ENCODE measurements at regions not wholly inside any gene's neighbourhood (a gene's known extent, or its start where the extent isn't known, plus 50 kb on each side); places are given as distances from the start of the nearest gene placed in this dataset.

DNA sequence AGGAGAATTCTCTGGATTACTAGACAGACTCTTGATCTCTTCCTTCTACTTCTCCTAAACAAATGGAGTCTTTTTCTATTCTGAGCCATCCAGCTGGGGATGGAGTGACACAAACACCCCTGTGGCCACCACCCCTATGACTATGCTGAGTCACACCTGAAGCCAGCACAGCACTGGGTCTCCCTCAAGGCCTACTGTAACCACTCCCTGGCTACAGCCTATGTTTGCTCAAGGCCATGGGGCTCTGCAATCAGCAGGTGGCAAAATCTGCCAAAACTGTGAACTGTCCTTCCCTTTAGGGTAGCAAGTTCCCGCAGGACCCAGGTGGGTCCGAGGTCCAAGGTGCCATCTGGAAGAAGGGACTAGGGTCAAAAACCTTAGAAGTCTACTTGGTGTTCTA is 132.3 kb downstream of the TINAG start:
- DNase-seq = no peak

DNA sequence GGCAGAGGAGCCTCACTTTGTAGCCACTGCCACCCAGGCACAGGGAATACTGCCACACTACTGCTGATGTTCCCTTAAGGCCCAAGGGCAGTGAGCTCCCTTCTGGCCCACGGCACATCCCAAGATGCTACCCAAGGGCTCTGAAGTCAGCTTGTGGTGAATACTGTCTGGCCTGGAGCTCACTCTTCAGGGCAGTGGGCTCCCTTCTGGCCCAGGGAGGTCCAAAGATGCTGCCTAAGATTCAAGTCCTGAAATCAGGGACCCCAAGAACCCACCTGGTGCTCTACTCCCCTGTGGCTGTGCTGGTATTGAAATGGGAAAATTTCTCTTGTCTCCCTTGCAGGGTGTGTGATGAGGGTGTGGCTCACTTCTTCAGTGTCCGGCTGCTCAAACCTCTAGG is 132.8 kb downstream of the TINAG start:
- DNase-seq = no peak

DNA sequence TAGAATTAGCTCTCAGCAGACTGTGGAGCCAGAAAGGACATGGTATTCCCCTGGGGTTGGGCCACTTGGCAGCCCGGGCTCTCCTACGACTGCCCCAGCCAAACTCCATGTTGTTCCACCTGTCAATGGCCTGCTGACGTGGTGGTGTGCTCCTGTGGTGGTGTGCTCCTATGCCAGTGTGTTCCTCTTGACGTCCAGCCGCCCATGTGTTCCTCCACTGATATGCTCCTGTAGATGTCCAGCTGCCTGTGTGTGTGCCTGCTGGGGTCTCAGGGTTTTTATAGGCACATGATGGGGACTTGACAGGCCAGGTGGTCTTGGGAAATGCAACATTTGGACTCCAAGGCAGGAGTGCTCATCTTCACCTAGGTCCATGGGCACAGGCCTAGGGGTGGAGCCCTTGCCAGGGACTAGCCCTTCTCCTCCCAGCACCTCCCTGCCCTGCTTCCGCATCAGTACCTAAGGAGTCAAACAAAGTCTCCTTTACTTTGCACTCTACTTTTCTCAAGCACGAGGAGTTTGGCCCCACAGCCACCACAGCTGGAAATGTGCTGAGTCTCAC is 133.5 kb downstream of the TINAG start:
- no peak for DNase-seq

DNA sequence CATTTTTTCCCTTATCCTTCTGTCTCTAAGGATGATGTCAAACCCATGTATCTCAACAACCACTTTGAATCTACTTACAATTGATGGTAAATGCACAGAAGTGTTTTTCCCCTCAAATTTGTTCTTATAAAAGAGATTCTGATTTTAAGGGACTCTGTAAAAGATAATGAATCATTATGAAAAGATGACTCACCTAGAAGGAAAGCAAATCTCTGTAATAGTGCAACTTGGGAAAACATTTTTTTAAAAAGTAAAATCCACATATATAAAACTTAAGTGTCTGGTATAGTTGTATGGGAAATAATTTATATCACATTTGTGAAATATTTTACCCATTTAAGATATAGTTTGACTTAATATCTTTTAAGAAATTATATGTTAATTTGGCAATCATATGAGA is 137.0 kb downstream of the TINAG start:
- no peak for DNase-seq

DNA sequence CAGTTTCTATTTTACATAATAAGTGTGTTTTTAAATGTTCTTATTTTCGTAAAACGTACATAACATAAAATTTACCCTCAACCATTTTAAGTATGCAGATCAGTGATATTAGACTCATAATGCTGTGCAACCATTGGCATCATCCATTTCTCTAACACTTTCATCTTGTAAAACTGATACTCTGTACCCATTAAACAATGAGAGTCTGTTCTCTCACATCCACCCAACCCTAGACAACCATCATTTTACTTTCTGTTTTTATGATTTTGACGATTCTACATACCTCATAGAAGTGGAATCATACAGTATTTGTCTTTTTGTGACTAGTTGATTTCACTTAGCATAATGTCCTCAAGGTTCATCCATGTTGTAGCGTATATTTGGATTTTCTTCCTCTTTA is 140.4 kb downstream of the TINAG start:
- no peak for DNase-seq

DNA sequence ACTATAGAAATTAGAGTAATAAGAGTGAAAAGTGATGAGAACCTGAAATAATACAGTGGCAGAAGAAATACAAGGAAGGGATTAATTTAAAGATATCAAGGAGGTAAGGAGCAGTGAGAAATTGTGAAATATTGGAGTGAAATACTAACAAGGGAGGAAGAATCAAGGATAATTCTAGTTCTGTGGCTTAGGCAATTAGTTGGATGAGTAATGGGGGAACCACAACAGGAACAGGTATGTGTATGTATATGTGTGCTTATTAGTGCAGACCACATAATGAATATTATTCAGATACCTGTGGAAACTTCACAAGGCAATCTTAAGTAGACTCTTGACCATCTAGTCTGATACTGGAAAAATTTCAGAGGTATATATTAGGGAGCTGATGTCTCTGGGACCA is 143.3 kb downstream of the TINAG start:
- no peak for DNase-seq

DNA sequence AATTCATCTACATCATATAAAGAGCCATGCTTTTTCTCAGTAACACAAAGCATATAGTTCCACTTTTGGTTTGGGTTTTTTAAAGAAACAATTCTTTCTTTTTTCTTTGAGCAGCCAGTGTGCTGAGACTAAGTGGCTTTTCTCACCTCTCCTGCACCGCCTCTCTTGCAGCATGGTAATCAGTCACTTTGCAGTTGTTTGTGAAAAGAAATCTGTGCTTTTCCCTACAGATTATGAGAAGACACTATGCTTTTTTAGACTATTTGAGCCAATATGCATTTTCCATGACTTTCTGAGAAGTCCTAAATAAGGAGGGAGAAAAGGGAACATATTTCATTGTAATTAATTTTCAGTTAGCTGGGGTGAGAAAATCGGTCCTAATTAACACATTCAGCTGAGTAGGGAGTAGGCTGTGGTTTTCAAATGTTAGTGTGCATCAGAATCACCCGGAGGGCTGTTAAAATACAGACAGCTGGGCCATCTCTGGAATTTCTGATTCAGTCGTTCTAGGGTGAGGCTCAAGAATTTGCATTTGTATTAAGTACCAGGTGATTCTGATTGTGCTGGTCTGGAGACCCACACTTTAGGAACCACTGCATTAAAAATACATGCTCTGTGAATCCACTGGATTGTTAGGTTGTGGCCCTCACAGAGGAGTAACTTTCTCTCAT is 155.2 kb downstream of the TINAG start:
- no peak for DNase-seq

DNA sequence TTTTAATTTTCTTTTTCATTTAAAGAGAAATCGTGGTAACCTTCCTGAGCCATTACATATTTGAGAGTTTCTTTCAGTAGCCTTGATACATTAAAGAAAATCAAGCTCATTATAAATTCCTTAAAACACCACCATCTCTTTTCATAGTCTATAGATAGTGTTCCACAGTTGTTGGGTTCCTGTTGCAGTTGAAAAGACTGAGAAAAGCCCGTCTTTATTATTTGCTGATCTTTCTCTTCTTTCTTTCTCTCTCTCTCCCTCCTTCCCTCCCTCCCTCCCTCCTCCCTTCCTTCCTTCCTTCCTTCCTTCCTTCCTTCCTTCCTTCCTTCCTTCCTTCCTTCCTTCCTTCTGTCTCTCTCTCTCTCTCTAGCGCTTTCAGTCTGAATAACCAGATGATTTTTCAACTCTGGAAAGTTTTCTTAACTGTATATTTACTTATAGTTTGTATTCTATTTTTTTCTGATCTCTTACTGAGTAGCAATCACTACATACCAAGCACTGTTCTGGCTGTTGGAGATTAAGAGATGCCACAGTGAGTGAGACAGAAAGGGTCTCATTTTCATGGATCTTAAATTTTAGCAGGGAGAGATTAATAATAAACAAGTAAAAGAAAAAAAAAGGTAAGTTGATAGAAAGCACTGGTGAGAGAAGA is 157.5 kb downstream of the TINAG start:
- no peak for DNase-seq

DNA sequence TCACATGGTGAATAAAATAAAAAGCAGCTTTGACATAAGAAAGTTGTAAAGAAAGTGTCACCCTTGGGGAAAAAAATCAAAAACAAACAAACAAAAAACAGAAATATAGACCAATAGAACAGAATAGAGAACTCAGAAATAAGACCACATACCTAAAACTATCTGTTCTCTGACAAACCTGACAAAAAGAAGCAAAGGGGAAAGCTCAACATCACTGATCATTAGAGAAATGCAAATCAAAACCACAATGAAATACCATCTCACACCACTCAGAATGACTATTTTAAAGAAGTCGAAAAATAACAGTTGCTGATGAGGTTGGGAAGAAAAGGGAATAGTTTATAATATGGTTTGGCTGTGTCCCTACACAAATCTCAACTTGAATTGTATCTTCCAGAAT is 159.1 kb downstream of the TINAG start:
- no peak for DNase-seq

DNA sequence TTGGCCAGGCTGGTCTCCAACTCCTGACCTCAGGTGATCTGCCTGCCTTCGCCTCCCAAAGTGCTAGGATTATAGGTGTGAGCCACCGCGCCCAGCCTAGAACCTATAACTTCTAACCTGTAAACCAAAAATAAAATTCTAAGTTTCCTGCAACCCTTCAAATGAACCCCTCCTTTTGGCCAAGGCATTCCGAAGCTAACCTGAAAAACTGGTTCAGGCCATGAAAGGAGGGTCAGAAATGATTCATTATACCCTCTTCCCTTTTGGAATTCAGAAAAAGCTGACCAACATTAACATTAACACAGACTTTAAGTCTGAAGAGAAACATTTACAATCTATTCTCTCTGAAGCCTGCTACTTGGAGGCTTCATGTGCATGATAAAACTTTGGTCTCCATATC is 165.1 kb downstream of the TINAG start:
- no peak for DNase-seq

DNA sequence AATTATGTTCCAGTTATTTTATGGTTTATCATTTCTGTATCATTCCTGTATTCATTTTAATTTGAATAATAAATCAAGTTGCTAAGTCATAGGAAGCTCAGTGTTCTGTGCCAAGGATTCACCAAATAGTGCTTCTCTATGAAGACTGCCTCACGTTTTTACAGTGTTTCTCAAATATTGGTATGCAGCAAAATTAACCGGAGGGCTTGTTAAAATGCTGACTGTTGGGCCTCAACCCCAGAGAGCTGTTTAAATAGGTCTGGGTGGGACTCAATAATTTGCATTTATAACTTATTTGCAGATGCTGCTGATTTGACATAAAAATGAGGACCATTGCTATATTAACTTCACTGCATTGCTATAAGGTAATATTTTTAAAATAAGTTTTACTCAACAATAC is 166.7 kb downstream of the TINAG start:
- DNase-seq = no peak

DNA sequence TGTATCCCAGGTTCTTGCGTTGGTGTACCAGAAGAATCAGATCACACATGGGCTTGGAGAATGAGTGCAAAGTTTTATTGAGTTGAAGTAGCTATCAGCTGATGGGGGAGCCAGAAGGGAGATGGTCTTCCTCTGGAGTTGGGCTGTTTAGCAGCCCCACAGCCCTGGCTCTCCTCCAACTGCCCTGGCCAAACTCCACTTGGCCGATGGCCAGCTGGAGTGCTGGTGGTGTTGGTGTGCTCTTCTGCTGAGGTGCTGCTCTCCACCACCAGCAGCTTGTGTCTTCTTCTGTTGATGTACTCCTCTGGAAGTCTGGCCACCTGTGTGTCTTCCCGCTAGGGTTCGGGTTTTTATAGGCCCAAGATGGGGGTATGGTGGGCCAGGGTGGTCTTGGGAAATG is 172.8 kb downstream of the TINAG start:
- no peak for DNase-seq

DNA sequence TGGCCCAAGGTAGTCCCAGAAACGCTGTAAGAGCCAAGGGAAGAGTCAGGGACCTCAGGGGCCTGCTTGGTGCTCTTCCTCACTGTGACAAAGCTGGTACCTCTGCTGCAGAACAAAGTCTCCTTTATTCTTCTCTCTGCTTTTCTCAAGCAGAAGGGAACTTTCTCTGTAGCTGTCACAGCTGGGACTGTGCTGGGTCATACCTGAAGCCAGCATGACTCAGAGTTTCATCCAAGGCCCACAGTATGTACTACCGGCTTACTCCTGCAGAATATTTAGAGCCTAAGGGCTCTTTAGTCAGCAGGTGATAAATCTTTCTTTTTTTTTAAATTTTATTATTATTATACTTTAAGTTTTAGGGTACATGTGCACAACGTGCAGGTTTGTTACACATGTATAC is 183.2 kb downstream of the TINAG start:
- no peak for DNase-seq

DNA sequence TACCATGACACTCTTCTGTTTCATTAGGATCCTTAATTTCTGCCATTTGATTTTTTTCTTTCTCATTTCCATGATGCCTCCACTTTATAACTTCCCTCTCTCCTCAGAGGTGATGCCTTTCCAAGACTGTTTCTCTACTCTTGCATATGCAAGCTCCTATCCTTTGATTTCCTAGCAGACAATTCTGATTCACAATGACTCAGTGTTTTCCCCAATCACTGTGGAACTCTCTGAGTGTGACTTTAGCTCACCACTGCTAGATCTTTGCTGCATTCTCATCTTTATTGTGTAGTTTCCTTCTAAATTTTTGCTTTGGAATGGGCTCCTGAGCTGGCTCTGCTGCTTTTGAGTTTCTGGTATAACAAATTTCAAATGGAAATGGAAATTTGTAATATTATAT is 184.9 kb downstream of the TINAG start:
- no peak for DNase-seq

DNA sequence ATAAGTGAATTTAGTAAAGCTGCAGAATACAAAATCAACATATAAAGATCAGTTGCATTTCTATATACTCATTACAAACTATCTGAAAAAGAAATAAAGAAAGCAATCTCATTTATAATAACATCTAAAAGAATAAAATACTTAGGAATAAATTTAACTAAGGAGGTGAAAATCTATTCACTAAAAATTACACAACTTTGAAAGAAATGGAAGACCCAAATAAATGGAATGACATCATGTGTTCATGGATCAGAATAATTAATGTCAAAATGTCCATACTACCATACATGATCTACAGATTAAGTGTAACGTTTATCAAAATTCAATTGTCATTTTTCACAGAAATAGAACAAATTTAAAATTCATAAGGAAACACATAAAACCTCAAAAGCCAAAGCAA is 194.9 kb downstream of the TINAG start:
- no peak for DNase-seq

DNA sequence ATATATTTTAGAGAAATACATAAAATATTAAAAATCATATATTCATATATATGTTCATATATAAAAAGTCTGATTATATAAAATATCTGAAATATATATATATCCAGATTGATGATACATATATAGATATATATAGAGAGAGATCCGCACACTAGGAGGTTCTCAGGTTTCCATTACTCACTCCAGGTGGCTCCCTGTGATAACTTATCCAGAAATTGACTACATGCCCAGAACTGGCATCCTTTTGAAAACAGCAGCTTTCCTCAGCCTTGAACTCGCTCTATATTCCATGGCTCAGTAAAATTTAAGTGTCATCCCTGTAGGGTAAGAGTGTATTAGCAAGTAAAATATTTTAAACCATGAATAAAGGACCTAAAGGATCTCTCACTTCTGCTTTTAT is 206.8 kb downstream of the TINAG start:
- DNase-seq = no peak

DNA sequence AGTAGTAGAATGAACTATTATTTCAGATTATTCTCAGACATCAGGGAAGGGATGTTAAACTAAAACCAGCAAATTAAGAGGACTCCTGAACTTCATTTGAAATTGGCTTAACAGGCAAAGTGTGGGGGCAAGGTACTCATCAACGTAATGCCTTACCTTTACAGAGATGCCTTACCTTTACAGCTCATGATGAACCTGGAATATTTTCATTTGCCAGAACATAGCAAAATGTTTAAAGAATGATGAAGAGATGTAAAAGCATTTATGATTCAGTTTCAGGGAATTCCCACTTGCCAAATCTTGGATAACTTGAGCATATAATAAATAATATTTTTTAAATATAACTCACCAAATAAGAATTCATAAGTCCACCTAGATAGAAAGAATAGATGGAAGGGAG is 207.5 kb downstream of the TINAG start:
- no peak for DNase-seq

DNA sequence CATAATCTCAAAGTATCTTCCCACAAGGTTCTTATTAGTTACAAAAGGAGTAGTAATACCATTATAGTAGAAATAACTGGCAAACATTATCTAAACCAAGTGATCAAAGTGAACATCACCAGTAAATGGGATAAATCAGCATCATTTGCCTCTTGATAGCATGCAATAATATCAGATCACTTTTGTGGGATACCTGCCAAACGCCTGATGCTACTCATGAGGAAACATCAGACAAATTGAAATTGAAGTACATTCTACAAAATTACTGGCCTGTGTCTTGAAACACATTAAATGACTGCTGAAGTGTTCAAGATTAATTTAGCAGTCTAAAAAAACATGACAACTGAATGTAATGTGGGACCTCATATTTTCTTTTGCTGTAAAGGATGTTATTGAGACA is 208.1 kb downstream of the TINAG start:
- DNase-seq = no peak

DNA sequence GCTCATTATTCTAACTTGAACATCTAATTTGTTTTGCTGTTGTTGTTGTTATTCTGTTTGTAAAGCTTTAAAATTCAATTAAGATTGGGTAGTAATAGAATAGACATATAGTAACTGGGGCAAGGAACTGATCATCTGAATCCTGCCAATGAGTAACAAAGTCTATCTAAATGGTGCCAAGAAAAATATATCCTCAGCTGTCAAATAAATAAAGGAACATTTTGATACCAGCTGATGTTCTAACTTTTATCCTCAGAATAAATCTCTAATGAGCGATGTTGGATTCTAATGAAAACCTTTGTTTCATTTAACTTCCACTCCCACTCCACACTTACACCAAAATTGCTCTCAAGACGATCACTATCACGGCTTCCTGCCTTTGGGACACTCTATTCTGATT is 210.9 kb downstream of the TINAG start:
- no peak for DNase-seq

DNA sequence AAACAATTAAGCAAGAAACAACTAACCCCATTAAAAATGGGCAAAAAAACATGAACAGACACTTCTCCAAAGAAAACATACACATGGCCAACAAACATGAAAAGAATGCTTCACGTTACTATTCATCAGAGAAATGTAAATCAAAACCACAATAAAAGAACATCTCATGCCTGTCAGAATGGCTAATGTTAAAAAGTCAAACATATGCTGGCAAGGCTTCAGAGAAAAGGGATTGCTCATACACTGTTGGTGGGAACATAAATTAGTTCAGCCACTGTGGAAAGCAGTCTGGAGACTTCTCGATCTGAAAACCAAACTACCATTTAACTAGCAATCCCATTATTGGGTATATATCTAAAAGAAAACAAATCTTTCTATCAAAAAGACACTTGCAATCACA is 217.5 kb downstream of the TINAG start:
- no peak for DNase-seq

DNA sequence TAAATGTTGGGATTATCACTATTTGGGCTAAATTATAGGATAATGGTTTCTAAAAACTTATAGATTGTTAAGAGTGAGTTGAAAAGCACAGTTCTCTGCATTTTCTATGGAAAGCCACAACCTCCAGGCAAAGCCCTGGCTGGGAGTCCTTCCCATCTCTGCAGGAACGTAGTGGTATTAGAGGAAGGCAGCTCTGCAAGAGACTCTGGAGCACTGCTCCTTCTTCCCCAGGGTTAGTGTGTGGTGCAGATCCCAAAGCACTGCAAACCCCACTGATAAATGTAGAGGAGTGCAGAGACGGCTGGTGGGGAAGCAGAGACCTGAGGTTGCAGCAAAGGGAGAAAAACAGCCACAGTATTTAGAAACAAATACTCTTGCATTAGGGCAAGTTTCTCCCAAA is 225.3 kb downstream of the TINAG start:
- DNase-seq = no peak

DNA sequence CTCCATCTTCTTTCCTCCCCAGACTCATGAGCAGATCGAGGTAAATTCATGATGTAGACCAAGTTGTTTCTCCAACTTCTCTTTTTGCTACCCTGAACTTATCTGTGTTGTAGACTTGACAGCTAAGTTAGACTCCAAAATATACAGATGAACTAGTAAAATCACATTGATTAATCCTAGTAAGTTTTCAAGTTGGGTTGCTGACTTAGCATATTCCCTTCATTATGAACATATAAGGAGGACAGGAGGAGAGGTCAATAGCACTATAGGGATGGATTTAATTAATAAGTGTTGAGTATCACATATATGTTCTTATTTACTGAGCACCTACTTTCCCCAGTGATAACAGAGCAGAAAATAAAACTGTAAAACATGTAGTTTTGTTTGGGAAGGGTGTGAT is 227.3 kb downstream of the TINAG start:
- DNase-seq = no peak

DNA sequence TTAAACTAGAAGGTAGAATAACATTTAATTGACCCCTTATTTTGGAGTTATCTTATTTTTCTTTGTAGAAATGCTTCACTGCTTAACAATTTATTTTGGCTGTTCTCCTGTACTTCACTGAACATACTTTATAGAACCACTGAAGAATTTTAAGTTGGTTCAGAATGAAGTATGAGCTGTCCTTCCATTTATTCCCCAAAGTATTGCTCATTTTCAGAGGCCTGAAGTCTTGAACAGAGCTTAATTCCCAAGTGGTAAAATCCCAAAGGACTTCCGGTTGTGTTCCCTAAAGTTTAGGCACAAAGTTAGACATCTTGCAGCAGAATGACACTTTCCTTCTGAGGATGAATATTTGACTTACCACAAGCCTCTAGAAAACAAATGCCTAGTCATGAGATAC is 233.3 kb downstream of the TINAG start:
- DNase-seq = no peak

DNA sequence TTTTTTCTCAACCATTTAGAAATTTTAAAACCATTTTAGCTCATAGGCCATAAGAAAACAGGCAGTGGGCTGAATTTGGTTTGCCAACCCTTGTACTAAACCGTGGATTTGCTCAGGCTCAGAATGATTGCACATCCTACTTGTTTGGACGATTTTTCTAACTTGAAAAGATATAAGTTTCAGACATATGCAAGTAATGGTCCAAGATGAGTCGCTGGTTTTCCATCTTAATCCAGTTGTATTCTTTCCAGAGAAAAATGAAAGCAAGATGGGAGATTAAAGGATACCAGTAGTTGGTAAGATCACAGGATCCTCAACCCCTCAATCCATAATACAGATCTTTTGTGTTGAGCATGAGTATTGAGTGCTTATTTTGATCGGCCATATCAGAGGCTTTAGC is 250.9 kb downstream of the TINAG start:
- DNase-seq = no peak

Measured in amygdala (tissue), 56 donors.